ENCODE measurements at regions not wholly inside any gene's neighbourhood (a gene's known extent, or its start where the extent isn't known, plus 50 kb on each side); places are given as distances from the start of the nearest gene placed in this dataset.

GRCh38 chr2:57386305-57386704 is 660.3 kb upstream of the VRK2 start:
- TF ChIP-seq CTCF (IDR thresholded peaks at IDR 0.05) (no peak), POLR2AphosphoS5 (IDR thresholded peaks at IDR 0.05) (no peak)
